Kidney epithelial cell (primary cell): ENCODE measurements at regions not wholly inside any gene's neighbourhood (a gene's known extent, or its start where the extent isn't known, plus 50 kb on each side); places are given as distances from the start of the nearest gene placed in this dataset.

ENCODE experiments used
- DNase-seq: peaks from one replicate; pipeline ENCODE4 v3.0.0-alpha.2; 2010; ENCODE audit warnings: low read depth
- H3K27me3 ChIP-seq: 2 replicates; pipeline ENCODE4 v1.6.0; 2011; ENCODE audit warnings: low read length; ENCODE audit not compliant: control insufficient read depth, insufficient read depth
- H3K36me3 ChIP-seq: 2 replicates; pipeline ENCODE4 v1.5.1; 2011; ENCODE audit warnings: low read length; ENCODE audit not compliant: control insufficient read depth, insufficient read depth
- H3K4me3 ChIP-seq: 2 replicates; pipeline ENCODE4 v1.5.1; 2011; ENCODE audit warnings: low read depth, mild to moderate bottlenecking, control low read depth, low read length
- TF ChIP-seq, protein P1 (sequence below): IDR thresholded peaks from 2 replicates; pipeline ENCODE4 v1.5.1; 2011; ENCODE audit warnings: mild to moderate bottlenecking, moderate library complexity, low read length, control low read depth, inconsistent platforms; ENCODE audit not compliant: insufficient read depth, poor library complexity, severe bottlenecking

DNA sequence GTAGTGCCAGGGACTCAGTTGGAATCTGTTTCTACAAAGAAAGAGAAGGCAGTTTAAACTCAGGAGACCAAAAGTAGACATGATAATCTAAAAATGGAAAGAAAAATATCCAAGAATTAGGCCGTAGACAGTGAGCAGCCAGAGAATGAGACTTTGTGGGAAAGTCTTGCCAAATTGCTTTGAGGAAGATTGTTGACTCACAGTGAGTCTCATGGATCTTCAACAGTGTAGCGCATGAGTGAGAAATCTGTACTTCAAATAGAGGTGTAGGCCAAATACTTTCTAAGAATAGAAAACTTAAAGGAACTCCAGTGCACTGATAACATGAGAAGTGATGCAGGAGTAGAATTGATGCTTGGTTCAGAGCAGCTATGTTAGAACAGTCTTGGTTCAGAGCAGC lies 284.5 kb downstream of the HTR1B start:
- TF ChIP-seq, protein P1, sequence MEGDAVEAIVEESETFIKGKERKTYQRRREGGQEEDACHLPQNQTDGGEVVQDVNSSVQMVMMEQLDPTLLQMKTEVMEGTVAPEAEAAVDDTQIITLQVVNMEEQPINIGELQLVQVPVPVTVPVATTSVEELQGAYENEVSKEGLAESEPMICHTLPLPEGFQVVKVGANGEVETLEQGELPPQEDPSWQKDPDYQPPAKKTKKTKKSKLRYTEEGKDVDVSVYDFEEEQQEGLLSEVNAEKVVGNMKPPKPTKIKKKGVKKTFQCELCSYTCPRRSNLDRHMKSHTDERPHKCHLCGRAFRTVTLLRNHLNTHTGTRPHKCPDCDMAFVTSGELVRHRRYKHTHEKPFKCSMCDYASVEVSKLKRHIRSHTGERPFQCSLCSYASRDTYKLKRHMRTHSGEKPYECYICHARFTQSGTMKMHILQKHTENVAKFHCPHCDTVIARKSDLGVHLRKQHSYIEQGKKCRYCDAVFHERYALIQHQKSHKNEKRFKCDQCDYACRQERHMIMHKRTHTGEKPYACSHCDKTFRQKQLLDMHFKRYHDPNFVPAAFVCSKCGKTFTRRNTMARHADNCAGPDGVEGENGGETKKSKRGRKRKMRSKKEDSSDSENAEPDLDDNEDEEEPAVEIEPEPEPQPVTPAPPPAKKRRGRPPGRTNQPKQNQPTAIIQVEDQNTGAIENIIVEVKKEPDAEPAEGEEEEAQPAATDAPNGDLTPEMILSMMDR, result no peak
- no peaks in the 10 kb centered on the region for H3K27me3 ChIP-seq
- H3K4me3 ChIP-seq, result no peak overlapping the region
- H3K36me3 ChIP-seq, result no peaks in the 10 kb centered on the region
- no peak for DNase-seq

DNA sequence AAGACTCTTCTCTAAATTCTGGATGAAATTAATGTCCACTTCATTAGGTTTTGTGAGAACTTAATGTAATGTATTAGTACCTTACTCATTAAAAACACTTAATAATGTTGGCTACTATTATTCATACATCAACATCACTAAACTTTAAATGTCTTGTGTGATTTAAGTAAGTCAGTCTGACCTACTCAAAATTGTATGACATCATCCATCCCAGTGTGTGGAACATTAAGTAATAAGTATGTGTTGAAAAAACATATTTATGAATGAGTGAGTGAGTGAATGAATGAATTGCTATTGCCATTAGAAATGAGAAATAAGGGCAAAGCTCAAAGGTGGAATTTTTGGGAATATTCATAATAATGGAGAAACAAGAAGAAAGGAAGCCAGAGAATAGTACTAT lies 285.8 kb downstream of the HTR1B start:
- Histone ChIP-seq H3K27me3 (no peaks in the 10 kb centered on the region), H3K36me3 (no peaks in the 10 kb centered on the region), H3K4me3 (no peak overlapping the region)
- TF ChIP-seq, protein P1, result no peak
- no peak for DNase-seq

DNA sequence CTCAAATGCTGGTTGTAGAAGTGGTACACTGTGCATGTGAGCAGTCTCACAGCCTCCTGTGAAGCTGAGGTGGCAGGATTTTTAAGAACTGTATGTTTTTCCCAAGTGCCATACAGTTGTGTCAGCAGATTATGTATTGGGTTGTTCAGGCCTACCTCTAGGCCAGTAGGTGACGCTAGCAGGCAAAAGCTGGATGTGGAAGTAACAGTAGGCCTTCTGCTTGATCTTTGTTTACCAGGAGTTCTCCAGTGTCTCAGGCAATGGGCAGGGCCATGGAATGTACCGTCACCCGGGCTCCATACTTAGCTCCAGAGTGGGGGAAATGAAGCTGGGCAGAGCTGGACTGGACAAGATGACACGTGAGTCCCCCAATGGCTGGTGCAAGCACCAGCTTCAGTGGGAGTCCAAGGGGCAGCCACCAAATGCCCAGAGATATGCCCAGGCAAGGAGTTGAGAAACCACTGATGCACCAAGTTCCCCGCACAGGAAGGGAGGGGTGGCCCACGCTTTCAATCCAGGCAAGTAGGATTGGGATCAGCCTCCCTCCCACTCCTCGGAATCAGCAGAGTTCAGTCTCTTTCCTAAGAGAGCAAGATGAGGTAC lies 289.7 kb downstream of the HTR1B start:
- no peaks in the 10 kb centered on the region for H3K27me3 ChIP-seq
- TF ChIP-seq, protein P1, result no peak
- no peaks in the 10 kb centered on the region for H3K36me3 ChIP-seq
- no peak overlapping the region for H3K4me3 ChIP-seq
- DNase-seq, result no peak

DNA sequence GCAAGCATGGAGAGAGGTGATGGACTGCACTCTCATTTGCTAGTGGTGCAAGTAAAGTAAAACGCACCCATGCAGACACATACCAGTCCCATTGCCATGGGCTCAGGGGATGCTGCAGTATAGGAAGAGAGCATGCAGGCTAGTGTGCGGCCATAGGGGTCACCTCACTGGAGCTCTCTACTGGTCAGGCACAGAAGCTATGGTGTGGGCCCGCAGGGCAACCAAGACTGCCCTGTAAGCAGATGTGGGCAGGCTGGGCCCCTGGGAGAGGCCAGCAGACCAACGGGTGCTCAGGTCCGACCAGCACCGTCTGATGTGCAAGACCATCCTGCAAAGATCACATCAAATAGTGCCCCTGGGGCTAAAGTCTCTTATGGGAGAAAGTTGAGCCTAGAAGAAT lies 290.7 kb downstream of the HTR1B start:
- no peaks in the 10 kb centered on the region for H3K36me3 ChIP-seq
- no peaks in the 10 kb centered on the region for H3K27me3 ChIP-seq
- DNase-seq, result no peak
- TF ChIP-seq, protein P1, result no peak
- no peak overlapping the region for H3K4me3 ChIP-seq

DNA sequence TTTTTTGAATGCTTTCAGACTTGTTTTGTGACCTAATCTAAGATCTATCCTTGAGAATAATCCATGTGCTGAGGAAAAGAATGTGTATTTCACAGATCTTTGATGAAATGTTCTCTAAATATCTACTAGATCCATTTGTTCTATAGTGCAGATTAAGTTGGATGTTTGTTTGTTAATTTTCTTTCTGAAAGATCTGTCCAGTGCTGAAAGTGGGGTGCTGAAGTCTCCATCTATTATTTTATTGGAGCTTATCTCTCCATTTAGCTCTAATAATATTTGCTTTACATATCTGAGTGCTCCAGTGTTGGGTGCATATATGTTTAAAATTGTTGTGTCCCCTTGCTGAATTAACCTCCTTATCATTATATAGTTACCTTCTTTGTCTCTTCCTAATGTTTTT lies 303.6 kb downstream of the HTR1B start:
- Histone ChIP-seq H3K27me3 (no peaks in the 10 kb centered on the region), H3K4me3 (no peak overlapping the region), H3K36me3 (no peaks in the 10 kb centered on the region)
- TF ChIP-seq, protein P1, result no peak
- DNase-seq, result no peak

DNA sequence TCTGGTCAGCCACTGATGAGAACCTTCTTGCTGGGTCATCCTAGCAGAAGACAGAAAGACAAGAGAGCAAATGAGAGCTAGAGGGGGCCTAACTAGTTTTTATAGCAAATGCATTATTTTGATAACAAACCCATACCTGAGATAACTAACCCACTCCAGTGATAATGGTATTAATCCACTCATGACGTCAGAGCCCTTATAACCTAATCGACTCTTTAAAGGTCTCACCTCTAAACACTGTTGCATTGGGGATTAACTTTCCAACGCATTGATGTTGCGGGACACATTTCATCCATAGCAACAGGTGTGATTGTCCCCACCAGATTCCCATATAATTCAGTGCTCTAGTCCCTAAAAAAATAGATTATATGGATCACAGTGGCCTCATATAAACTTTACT lies 312.1 kb downstream of the HTR1B start:
- no peak for DNase-seq
- no peaks in the 10 kb centered on the region for H3K27me3 ChIP-seq
- TF ChIP-seq, protein P1, result no peak
- H3K36me3 ChIP-seq, result no peaks in the 10 kb centered on the region
- no peak overlapping the region for H3K4me3 ChIP-seq
